Stimulated activated CD4-positive, alpha-beta T cell treated with anti-CD3 and anti-CD28 coated beads, Interleukin-12 subunit alpha, Interleukin-12 subunit beta, amount 100 ng/mL, for 24 hours (primary cell): ENCODE measurements at regions not wholly inside any gene's neighbourhood (a gene's known extent, or its start where the extent isn't known, plus 50 kb on each side); places are given as distances from the start of the nearest gene placed in this dataset.

Source experiments
- DNase-seq, 2 experiments: peaks; one replicate each; pipeline ENCODE4 v3.0.0-alpha.2; 2020; ENCODE audit warnings: low read depth in 2 of 2

- DNase-seq: no peak
These were observed 757.8 kb upstream of the HS3ST1 start for GRCh38 chr4:12186526-12186925.

GRCh38 chr4:12178614-12179610 is 750.2 kb upstream of the HS3ST1 start:
- no peak for DNase-seq

- no peak for DNase-seq
These were observed 748.7 kb upstream of the HS3ST1 start for GRCh38 chr4:12177416-12177815.

GRCh38 chr4:12173496-12173895 is 744.8 kb upstream of the HS3ST1 start:
- no peak for DNase-seq

GRCh38 chr4:12172198-12172973 is 743.7 kb upstream of the HS3ST1 start:
- no peak for DNase-seq

GRCh38 chr4:12170308-12170707 is 741.6 kb upstream of the HS3ST1 start:
- DNase-seq: no peak

GRCh38 chr4:12165616-12166015 is 736.9 kb upstream of the HS3ST1 start:
- DNase-seq: no peak

GRCh38 chr4:12146339-12146738 is 717.6 kb upstream of the HS3ST1 start:
- no peak for DNase-seq

GRCh38 chr4:12145768-12146167 is 717.1 kb upstream of the HS3ST1 start:
- no peak for DNase-seq

- DNase-seq: no peak
These were observed 716.4 kb upstream of the HS3ST1 start for GRCh38 chr4:12145106-12145505.

GRCh38 chr4:12144051-12144450 is 715.4 kb upstream of the HS3ST1 start:
- DNase-seq: no peak

GRCh38 chr4:12140864-12141263 is 712.2 kb upstream of the HS3ST1 start:
- no peak for DNase-seq

- no peak for DNase-seq
These were observed 710.6 kb upstream of the HS3ST1 start for GRCh38 chr4:12139296-12139695.

GRCh38 chr4:12138488-12138887 is 709.8 kb upstream of the HS3ST1 start:
- no peak for DNase-seq

GRCh38 chr4:12137575-12137974 is 708.9 kb upstream of the HS3ST1 start:
- DNase-seq: no peak

- DNase-seq: no peak
These were observed 697.8 kb upstream of the HS3ST1 start for GRCh38 chr4:12126474-12126873.

GRCh38 chr4:12124138-12124537 is 695.4 kb upstream of the HS3ST1 start:
- DNase-seq: no peak

- DNase-seq: no peak
These were observed 695.0 kb upstream of the HS3ST1 start for GRCh38 chr4:12123707-12124106.

GRCh38 chr4:12122316-12122715 is 693.6 kb upstream of the HS3ST1 start:
- DNase-seq: no peak

GRCh38 chr4:12120968-12121367 is 692.3 kb upstream of the HS3ST1 start:
- DNase-seq: no peak

- no peak for DNase-seq
These were observed 690.0 kb upstream of the HS3ST1 start for GRCh38 chr4:12118651-12119213.

GRCh38 chr4:12116009-12116552 is 687.4 kb upstream of the HS3ST1 start:
- no peak for DNase-seq
